VCaP (cell line): ENCODE measurements at regions not wholly inside any gene's neighbourhood (a gene's known extent, or its start where the extent isn't known, plus 50 kb on each side); places are given as distances from the start of the nearest gene placed in this dataset.

ENCODE experiments used
- H3K27ac ChIP-seq: fragments of 450-650 bp; 2 replicates; pipeline ENCODE4 v1.5.1; 2017
- TF ChIP-seq, protein P1 (sequence below): fragments of 450-650 bp; conservative IDR thresholded peaks from 2 replicates; pipeline ENCODE4 v1.5.1; 2017; ENCODE audit warnings: mild to moderate bottlenecking, moderate library complexity

DNA sequence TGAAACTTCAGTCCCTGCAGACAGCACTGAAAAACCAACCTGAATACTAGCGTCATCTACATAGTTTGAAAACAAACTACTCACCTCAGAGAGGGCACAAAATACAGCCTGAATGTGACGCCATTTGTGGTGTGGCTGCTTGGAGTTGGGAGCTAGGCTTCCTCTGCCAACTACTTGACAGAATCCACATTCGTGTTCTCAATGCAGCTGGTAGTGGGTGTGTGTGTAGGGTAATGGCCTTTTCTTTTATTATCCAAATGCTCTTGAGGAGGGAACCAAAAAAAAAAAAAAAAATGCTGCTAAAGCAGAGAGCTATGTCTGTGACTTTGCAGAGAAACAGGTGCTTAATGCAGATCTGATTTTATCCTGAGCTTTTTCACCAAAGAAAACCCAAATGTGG, 207.8 kb downstream of the OTOR start:
- H3K27ac ChIP-seq: no peak overlapping the region
- TF ChIP-seq, protein P1, sequence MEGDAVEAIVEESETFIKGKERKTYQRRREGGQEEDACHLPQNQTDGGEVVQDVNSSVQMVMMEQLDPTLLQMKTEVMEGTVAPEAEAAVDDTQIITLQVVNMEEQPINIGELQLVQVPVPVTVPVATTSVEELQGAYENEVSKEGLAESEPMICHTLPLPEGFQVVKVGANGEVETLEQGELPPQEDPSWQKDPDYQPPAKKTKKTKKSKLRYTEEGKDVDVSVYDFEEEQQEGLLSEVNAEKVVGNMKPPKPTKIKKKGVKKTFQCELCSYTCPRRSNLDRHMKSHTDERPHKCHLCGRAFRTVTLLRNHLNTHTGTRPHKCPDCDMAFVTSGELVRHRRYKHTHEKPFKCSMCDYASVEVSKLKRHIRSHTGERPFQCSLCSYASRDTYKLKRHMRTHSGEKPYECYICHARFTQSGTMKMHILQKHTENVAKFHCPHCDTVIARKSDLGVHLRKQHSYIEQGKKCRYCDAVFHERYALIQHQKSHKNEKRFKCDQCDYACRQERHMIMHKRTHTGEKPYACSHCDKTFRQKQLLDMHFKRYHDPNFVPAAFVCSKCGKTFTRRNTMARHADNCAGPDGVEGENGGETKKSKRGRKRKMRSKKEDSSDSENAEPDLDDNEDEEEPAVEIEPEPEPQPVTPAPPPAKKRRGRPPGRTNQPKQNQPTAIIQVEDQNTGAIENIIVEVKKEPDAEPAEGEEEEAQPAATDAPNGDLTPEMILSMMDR: no peak

DNA sequence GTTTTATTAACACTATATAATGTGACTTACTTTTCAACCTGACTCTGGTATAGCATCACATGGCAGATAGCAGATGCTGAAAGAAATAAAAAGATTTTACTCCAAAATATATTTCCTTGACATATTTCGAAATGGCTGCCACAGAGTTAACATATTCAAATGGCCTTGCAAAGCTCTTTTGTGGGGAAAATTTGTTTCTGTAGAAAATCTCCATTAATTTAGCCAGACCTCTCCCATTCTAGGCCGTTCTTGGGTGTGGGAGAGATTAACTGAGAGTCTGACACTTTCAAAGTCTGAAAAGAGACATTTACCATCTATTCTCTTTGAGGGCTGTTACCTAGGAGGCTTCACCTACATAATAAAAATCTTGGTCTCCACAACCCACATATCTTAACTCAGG, 217.2 kb downstream of the OTOR start:
- TF ChIP-seq, protein P1: no peak

DNA sequence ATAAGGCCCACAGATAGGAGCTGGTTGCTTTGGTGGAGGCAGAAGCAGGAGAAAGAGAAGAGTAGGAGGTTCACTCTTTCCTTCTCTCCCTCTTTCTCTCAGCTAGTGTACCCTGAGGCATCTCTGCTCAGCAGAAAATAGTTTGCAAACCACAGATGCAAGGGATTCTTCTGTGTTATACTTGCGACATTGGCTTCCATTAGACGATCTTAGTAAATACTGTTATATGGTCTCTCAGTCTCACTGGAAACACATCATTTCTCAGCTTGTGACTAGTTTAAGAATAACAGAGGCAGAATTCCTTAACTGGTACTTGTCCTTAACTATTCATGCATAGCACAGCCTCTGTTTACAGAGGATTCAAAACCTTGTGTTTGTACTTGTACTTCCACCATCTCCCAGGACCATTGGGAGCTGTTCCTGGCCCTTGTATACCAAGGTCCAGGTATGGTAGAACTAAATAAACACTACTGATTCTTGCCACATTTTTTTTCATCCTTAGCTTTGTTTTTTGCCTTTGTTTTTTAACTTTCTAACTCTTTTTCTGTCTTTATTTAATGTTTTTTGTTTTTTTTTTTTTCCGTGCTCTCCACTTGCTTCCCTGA, 218.2 kb downstream of the OTOR start:
- TF ChIP-seq, protein P1: no peak
- H3K27ac ChIP-seq: no peak overlapping the region

More for the DNA sequence above, 217.2 kb downstream of the OTOR start:
- no peak overlapping the region for H3K27ac ChIP-seq

DNA sequence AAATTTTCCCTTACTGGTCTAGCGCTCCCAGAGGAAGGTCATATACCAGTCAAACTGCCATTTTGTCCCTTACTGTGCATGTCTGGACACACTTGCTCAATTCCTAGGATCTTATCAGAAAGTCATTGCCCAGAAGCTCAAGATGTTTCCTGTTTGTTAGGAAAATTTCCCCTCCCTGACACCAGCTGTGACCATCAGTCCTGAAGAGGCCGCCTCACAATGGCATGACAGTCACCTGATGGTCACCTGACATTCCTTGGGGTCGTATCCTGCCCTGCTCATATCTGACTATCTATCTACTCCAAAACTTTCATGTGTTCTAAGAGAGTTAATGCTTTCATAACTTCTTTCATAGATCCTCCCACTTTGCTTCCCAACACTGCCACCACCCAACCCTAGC, 219.9 kb downstream of the OTOR start:
- TF ChIP-seq, protein P1: no peak
- H3K27ac ChIP-seq: no peak overlapping the region

DNA sequence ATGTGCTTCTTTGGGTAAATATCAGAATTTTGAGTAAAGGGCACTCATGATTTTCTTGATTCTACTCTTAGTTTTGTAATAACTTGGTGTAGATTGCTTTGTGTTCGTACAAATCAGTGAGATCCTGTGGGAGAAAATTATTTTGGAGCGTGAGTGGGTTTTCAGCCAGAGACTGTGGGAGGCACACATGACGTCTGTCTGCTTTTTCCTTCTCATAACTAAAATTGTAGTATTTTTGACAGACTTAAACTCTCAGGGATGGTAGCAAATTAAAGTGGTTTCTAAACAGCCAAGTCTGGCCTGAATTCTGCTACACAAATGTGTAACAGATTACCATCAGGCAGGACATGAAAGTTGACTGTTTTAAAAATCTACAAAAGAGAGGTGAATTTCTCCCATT, 222.6 kb downstream of the OTOR start:
- TF ChIP-seq, protein P1: no peak
- no peak overlapping the region for H3K27ac ChIP-seq

DNA sequence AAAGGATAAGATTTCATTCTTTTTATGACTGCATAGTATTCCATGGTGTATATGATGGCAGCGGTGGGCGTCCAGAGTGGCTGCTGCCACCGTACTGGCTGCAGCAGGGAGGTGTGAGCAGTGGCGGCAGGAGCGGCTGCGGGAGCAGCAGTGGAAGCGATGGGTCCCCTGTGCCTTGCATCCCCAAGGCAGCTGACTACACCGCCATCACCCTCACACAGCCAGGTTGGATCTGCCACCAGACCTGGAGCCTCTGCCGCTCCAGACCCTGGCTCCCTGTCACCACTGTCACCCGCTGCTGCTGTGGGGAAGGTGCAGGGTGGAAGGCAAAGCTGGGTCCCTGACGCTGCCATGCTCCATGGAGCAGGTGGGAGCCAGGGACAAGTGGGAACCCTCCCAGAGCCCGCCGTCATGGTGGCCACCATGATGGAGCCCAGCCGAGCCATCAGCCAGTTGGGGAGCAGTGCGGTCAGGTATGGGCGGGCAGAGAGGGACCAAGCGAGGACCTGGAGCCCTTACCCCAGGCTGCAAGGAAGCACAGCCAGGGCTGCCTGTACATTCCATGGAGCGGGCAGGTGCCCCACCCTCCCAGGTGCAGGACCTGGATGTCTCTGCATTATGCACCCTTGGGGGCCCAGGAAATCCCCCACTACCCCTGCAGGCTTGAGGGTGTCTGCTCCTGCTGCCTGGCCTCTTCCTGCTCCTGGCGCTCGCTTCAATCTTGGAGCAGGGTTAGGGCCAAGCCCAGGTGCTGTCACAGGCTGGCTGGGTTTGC, 226.1 kb downstream of the OTOR start:
- TF ChIP-seq, protein P1: no peak
- no peak overlapping the region for H3K27ac ChIP-seq

DNA sequence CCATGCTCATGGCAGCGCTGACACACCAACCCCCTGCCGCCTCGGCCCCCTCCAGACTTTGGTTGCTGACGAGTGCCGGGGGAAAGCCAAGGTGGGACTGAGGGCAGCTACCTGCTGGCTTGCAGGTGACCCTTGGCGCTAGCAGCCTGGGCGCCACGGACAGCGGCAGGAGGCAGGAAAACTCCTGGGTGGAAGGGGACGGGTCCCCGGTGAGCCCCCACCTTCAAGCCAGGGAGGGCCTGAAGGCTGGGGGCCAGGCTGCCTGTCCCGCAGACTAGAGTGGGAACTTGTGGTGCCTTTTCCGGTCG, 226.7 kb downstream of the OTOR start:
- TF ChIP-seq, protein P1: no peak
- no peak overlapping the region for H3K27ac ChIP-seq
